ENCODE measurements at regions not wholly inside any gene's neighbourhood (a gene's known extent, or its start where the extent isn't known, plus 50 kb on each side); places are given as distances from the start of the nearest gene placed in this dataset.

GRCh38 chr7:121450631-121451198, 54.6 kb upstream of the FAM3C start:
- no peak for DNase-seq (ENCODE audit: low read depth in 3 of 3)

GRCh38 chr7:121449735-121450240, 53.7 kb upstream of the FAM3C start:
- no peak for DNase-seq (ENCODE audit: low read depth in 3 of 3)

- no peak for DNase-seq (ENCODE audit: low read depth in 3 of 3)
Measured at GRCh38 chr7:121449329-121449728, 53.2 kb upstream of the FAM3C start.

GRCh38 chr7:121448429-121448828, 52.3 kb upstream of the FAM3C start:
- DNase-seq (ENCODE audit: low read depth in 3 of 3): no peak

- DNase-seq (ENCODE audit: low read depth in 3 of 3): no peak
Measured at GRCh38 chr7:121447911-121448300, 51.8 kb upstream of the FAM3C start.

- DNase-seq (ENCODE audit: low read depth in 3 of 3): no peak
Measured at GRCh38 chr7:121447243-121447910, 51.3 kb upstream of the FAM3C start.

- no peak for DNase-seq (ENCODE audit: low read depth in 3 of 3)
Measured at GRCh38 chr7:121446526-121446925, 50.4 kb upstream of the FAM3C start.

Measured in stimulated activated CD4-positive, alpha-beta T cell treated with anti-CD3 and anti-CD28 coated beads, TNF-alpha, amount 100 ng/mL, for 4 hours (primary cell).